ENCODE measurements at regions not wholly inside any gene's neighbourhood (a gene's known extent, or its start where the extent isn't known, plus 50 kb on each side); places are given as distances from the start of the nearest gene placed in this dataset.

DNA sequence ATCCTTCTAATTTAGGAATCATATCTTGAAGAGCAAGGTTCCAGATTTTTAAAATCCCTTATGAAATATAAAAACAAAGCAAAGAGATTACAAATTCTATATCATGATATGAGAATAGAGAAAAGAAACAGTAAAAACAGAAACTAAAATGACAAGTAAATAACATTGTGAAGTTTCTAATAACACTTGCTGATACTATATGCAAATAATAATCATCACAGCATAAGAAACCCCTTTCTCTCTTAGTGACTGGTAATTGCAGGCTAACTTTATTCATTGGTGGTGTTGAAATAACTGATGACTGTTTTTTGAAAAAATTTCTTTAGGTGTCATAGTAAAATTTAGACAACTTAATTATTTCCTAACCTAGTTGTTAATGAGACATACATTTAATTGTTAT, 281.6 kb downstream of the PLA2G4A start:
- intact Hi-C loops (cut with DNase I; ENCODE audit: low total_unique reads): no loop called here
- TF ChIP-seq POLR2A (IDR thresholded peaks at IDR 0.05) (no peak), CTCF (IDR thresholded peaks at IDR 0.05) (no peak)

DNA sequence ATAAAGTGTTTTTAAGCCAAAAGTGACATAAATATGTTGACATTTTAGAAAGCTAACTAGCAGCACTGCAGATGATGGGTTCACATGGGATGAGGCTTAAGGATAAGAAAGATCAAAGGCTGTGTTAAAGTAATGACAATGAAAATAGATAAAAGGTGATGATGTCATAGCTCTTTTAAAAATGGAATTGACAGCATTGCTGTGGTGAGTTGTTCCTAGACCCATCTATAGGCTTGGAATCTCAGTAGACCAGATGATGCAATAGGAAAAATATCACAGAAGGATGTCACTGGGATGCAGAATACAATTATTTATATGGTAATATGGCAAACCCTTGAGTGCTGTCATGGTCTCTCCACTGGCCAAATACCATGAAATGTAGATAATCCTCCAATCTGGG, 286.0 kb downstream of the PLA2G4A start:
- TF ChIP-seq CTCF (IDR thresholded peaks at IDR 0.05) (no peak), POLR2A (IDR thresholded peaks at IDR 0.05) (no peak)
- no peak for DNase-seq (ENCODE audit: low spot score in 2 of 2)
- H3K4me3 ChIP-seq (ENCODE audit: low read depth, poor library complexity, severe bottlenecking): no peak overlapping the region
- intact Hi-C loops (cut with DNase I; ENCODE audit: low total_unique reads): no loop called here

More for the DNA sequence above, 281.6 kb downstream of the PLA2G4A start:
- H3K4me3 ChIP-seq (ENCODE audit: low read depth, poor library complexity, severe bottlenecking): no peak overlapping the region
- no peak for DNase-seq (ENCODE audit: low spot score in 2 of 2)

GRCh38 chr1:187121661-187122060, 292.9 kb downstream of the PLA2G4A start:
- H3K4me3 ChIP-seq (ENCODE audit: low read depth, poor library complexity, severe bottlenecking): no peak overlapping the region
- no peak for DNase-seq (ENCODE audit: low spot score in 2 of 2)
- intact Hi-C loops (cut with DNase I; ENCODE audit: low total_unique reads): no loop called here
- TF ChIP-seq CTCF (IDR thresholded peaks at IDR 0.05) (no peak), POLR2A (IDR thresholded peaks at IDR 0.05) (no peak)

DNA sequence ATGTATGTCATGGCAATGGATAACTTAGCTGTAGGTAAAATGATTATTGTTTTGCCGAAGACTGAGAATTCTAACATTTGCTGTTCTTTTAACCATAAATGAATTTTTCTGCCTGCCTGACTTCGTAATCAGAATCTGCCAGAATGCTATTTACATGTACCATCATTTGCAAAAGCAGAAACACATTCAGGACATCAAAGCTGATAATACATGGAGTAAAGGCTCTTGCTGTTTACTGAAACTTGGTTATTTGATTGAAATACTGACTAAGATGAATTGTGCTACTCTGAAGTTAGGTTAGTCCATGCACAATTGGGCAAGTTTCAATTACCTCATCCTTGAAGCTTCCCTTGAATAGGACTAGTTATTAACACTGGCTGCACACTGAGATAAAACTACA, 293.8 kb downstream of the PLA2G4A start:
- no peak for DNase-seq (ENCODE audit: low spot score in 2 of 2)
- no peak overlapping the region for H3K4me3 ChIP-seq (ENCODE audit: low read depth, poor library complexity, severe bottlenecking)
- intact Hi-C loops (cut with DNase I; ENCODE audit: low total_unique reads): no loop called here
- TF ChIP-seq POLR2A (IDR thresholded peaks at IDR 0.05) (no peak), CTCF (IDR thresholded peaks at IDR 0.05) (no peak)
- 93 to 96% methylated on average over 2 of the region's 2 CpGs for whole genome bisulfite sequencing, 2 donors

DNA sequence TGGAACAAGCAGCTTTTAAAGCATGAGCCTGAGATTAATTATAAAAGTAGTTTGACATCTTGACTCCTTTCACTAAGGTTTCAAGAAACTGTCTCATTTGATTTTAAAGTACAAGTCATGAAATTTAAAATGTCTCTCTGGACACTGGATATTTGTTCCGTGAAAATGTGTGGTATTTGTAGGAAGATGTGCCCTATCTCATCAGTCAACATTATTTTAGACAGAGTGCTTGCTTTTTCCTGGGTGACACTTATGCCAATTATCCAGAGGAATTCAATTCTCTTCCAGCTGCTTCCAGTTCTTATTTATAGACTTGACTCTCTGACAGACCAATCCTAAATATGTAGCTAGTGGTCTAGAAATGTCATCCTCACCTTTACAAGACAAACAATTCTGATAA, 300.4 kb downstream of the PLA2G4A start:
- DNase-seq (ENCODE audit: low spot score in 2 of 2): no peak
- intact Hi-C loops (cut with DNase I; ENCODE audit: low total_unique reads): no loop called here
- H3K4me3 ChIP-seq (ENCODE audit: low read depth, poor library complexity, severe bottlenecking): no peak overlapping the region
- TF ChIP-seq POLR2A (IDR thresholded peaks at IDR 0.05) (no peak), CTCF (IDR thresholded peaks at IDR 0.05) (no peak)
- WGBS, 2 donors: 29 to 47% methylated on average over 1 of the region's 1 CpG

GRCh38 chr1:187143783-187144182, 315.0 kb downstream of the PLA2G4A start:
- DNase-seq (ENCODE audit: low spot score in 2 of 2): no peak
- intact Hi-C loops (cut with DNase I; ENCODE audit: low total_unique reads): no loop called here
- TF ChIP-seq CTCF (IDR thresholded peaks at IDR 0.05) (no peak), POLR2A (IDR thresholded peaks at IDR 0.05) (no peak)
- H3K4me3 ChIP-seq (ENCODE audit: low read depth, poor library complexity, severe bottlenecking): no peak overlapping the region
